Mesenchymal stem cell (in vitro differentiated cells and primary cell): ENCODE measurements at regions not wholly inside any gene's neighbourhood (a gene's known extent, or its start where the extent isn't known, plus 50 kb on each side); places are given as distances from the start of the nearest gene placed in this dataset.

Source experiments
- DNase-seq: peaks from one replicate; pipeline ENCODE4 v3.0.0-alpha.2; 2013
- H2AFZ ChIP-seq: one replicate; pipeline ENCODE4 v1.6.1; 2013; ENCODE audit warnings: low read depth, mild to moderate bottlenecking, control low read depth, inconsistent platforms, low read length, moderate library complexity
- H2AK5ac ChIP-seq: 2 replicates; pipeline ENCODE4 v1.6.1; 2013; ENCODE audit warnings: low read length, moderate library complexity, mild to moderate bottlenecking, inconsistent platforms; ENCODE audit not compliant: severe bottlenecking
- H2BK120ac ChIP-seq: one replicate; pipeline ENCODE4 v1.6.1; 2013; ENCODE audit warnings: low read depth, mild to moderate bottlenecking, inconsistent platforms, low read length, moderate library complexity
- H2BK12ac ChIP-seq, 2 experiments: one replicate each; pipeline ENCODE4 v1.6.1; 2013; ENCODE audit warnings: inconsistent platforms in 2 of 2, low read length in 2 of 2, mild to moderate bottlenecking in 2 of 2, moderate library complexity in 2 of 2, control low read depth in 1 of 2
- H2BK15ac ChIP-seq: one replicate; pipeline ENCODE4 v1.6.1; 2013; ENCODE audit warnings: mild to moderate bottlenecking, low read depth, inconsistent platforms; ENCODE audit not compliant: poor library complexity, severe bottlenecking
- H2BK5ac ChIP-seq: 2 replicates; pipeline ENCODE4 v1.6.1; 2013; ENCODE audit warnings: low read depth, mild to moderate bottlenecking, low read length, control low read depth, inconsistent platforms; ENCODE audit not compliant: poor library complexity, severe bottlenecking
- H3K14ac ChIP-seq, 2 experiments: one replicate each; pipeline ENCODE4 v1.6.1; 2013; ENCODE audit warnings: inconsistent platforms in 2 of 2, low read length in 2 of 2, control low read depth in 1 of 2, mild to moderate bottlenecking in 1 of 2, moderate library complexity in 1 of 2
- H3K18ac ChIP-seq, 2 experiments: one replicate each; pipeline ENCODE4 v1.6.1; 2013; ENCODE audit warnings: inconsistent platforms in 2 of 2, low read length in 2 of 2, control low read depth in 1 of 2, low read depth in 1 of 2, mild to moderate bottlenecking in 1 of 2
- H3K23ac ChIP-seq, 2 experiments: one replicate each; pipeline ENCODE4 v1.6.1; 2013; ENCODE audit warnings: inconsistent platforms in 2 of 2, low read length in 2 of 2, mild to moderate bottlenecking in 2 of 2, moderate library complexity in 2 of 2, control low read depth in 1 of 2
- H3K27ac ChIP-seq: 2 replicates; pipeline ENCODE4 v1.5.1; 2013; ENCODE audit warnings: mild to moderate bottlenecking, moderate library complexity, low read length, control low read depth, inconsistent platforms; ENCODE audit not compliant: poor library complexity, severe bottlenecking
- H3K27me3 ChIP-seq, 2 experiments: 2 replicates each; pipeline versions ENCODE4 v1.6.1 to v1.7.0; 2013; ENCODE audit warnings: low read length in 2 of 2, mild to moderate bottlenecking in 2 of 2, moderate library complexity in 2 of 2, control low read depth in 1 of 2, inconsistent platforms in 1 of 2; ENCODE audit not compliant: control insufficient read depth in 1 of 2, insufficient read depth in 1 of 2
- H3K36me3 ChIP-seq, 2 experiments: 2 replicates each; pipeline versions ENCODE4 v1.6.1 to v1.7.0; 2013; ENCODE audit warnings: low read length in 2 of 2, control low read depth in 1 of 2, inconsistent platforms in 1 of 2, low read depth in 1 of 2, mild to moderate bottlenecking in 1 of 2; ENCODE audit not compliant: insufficient read depth in 2 of 2, control insufficient read depth in 1 of 2
- H3K4ac ChIP-seq, 2 experiments: one replicate each; pipeline ENCODE4 v1.6.1; 2013; ENCODE audit warnings: inconsistent platforms in 2 of 2, low read length in 2 of 2, mild to moderate bottlenecking in 2 of 2, moderate library complexity in 2 of 2, control low read depth in 1 of 2, low read depth in 1 of 2
- H3K4me1 ChIP-seq: 2 replicates; pipeline ENCODE4 v1.6.1; 2013; ENCODE audit warnings: low read depth, low read length, control low read depth; ENCODE audit not compliant: control insufficient read depth, insufficient read depth
- H3K4me2 ChIP-seq: 2 replicates; pipeline ENCODE4 v1.6.1; 2013; ENCODE audit warnings: low read length, mild to moderate bottlenecking, inconsistent platforms; ENCODE audit not compliant: poor library complexity, severe bottlenecking
- H3K4me3 ChIP-seq, 2 experiments: 2 replicates each; pipeline versions ENCODE4 v1.5.1 to v1.7.0; 2013; ENCODE audit warnings: low read length in 2 of 2, mild to moderate bottlenecking in 2 of 2, control low read depth in 1 of 2, low read depth in 1 of 2; ENCODE audit not compliant: insufficient read depth in 1 of 2
- H3K79me1 ChIP-seq: replicated peaks from 2 replicates; pipeline ENCODE4 v1.6.1; 2013; ENCODE audit warnings: mild to moderate bottlenecking, control low read depth, low read length, inconsistent platforms; ENCODE audit not compliant: poor library complexity, severe bottlenecking
- H3K9ac ChIP-seq: 2 replicates; pipeline ENCODE4 v1.7.0; 2013; ENCODE audit warnings: mild to moderate bottlenecking, low read length, moderate library complexity
- H3K9me3 ChIP-seq: 2 replicates; pipeline ENCODE4 v1.7.0; 2013; ENCODE audit warnings: mild to moderate bottlenecking, low read length; ENCODE audit not compliant: control insufficient read depth
- H4K8ac ChIP-seq: one replicate; pipeline ENCODE4 v1.6.1; 2013; ENCODE audit warnings: inconsistent platforms, mild to moderate bottlenecking, low read length, moderate library complexity
- H4K91ac ChIP-seq: one replicate; pipeline ENCODE4 v1.6.1; 2013; ENCODE audit warnings: mild to moderate bottlenecking, low read length, inconsistent platforms
- WGBS: methylation state at CpG from one replicate; pipeline ENCODE4 v1.1.7; 2013; ENCODE audit warnings: mixed read lengths; 5-methylcytosine and 5-hydroxymethylcytosine counted together

DNA sequence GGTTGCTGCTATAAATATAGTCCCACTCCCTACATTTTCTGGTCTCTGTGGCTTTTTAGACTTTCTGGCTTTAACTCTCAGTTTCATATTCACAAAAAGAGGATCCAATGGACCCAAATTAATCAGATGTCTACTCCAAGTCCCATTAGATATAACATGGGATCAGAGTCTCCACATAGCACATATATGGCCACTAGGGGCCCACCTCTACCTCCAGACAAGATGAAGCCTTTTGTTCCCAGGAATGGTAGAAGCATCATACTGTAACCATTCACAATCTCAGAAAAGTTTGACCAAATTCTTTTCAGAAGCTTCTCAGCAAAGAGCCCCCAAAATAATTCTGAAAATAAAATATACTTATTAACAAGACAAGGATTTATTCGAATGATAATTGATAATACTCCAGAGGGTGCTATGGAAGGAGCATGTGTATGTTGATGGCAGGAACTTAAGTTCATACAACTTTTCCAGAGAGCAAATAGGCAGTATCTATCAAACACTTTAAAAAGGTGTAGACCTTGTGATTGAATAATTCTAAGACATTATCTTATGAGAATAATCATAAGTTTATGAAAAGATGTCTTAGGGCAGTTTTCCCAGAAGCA lies 382.3 kb upstream of the CRIM1 start:
- Histone ChIP-seq H4K91ac (no peak overlapping the region), H3K27me3 (no peaks in the 10 kb centered on the region), H2BK120ac (no peak overlapping the region), H3K18ac (no peak overlapping the region), H2BK15ac (no peak overlapping the region), H2AFZ (no peak overlapping the region), H3K79me1 (no peaks in the 10 kb centered on the region), H3K9me3 (no peaks in the 10 kb centered on the region), H3K23ac (no peak overlapping the region), H3K14ac (no peak overlapping the region), H3K4me2 (no peak overlapping the region), H3K27ac (no peak overlapping the region), H3K9ac (no peak overlapping the region), H3K4me3 (no peak overlapping the region), H2BK5ac (no peak overlapping the region), H2BK12ac (no peak overlapping the region), H3K4me1 (no peaks in the 10 kb centered on the region), H3K4ac (no peak overlapping the region), H4K8ac (no peak overlapping the region), H2AK5ac (no peak overlapping the region), H3K36me3 (no peaks in the 10 kb centered on the region)
- no CpG with 5 or more reads among the region's 1 CpG for WGBS
- peak; percentile 24 for DNase-seq

DNA sequence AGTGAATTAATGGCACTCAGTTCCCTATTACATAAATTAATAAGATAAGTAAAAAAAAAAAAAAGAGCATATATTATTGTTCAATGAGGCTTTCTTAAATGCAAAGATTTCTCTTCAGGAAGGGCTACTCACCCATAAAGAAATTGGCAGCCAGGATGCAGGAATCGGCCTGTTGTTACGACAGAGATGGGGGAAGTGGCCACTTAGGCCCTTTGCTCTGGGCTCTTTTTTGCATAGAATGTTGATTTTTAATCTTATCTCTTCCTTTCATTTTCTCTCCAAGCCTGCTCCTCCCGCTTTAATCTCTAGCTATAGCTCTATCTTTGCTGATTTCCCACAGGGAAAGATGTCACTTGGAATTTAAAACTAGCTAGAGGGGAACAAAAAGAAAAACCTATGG lies 391.8 kb upstream of the CRIM1 start:
- peaks cover 26% of the 10 kb centered on the region for H3K9me3 ChIP-seq
- no peaks in the 10 kb centered on the region for H3K27me3 ChIP-seq
- H2AK5ac ChIP-seq: no peak overlapping the region
- no peak overlapping the region for H2BK15ac ChIP-seq
- H2BK120ac ChIP-seq: no peak overlapping the region
- no peak overlapping the region for H3K4ac ChIP-seq
- no peak overlapping the region for H3K4me3 ChIP-seq
- H4K8ac ChIP-seq: no peak overlapping the region
- peak; percentile 65 for DNase-seq
- no peak overlapping the region for H3K14ac ChIP-seq
- no peak overlapping the region for H2BK5ac ChIP-seq
- no peak overlapping the region for H3K27ac ChIP-seq
- no peaks in the 10 kb centered on the region for H3K79me1 ChIP-seq
- no peak overlapping the region for H3K18ac ChIP-seq
- H4K91ac ChIP-seq: no peak overlapping the region
- no peak overlapping the region for H3K9ac ChIP-seq
- H3K36me3 ChIP-seq: no peaks in the 10 kb centered on the region
- peak overlapping the region; percentile 14 for H2AFZ ChIP-seq
- no peak overlapping the region for H3K23ac ChIP-seq
- no peaks in the 10 kb centered on the region for H3K4me1 ChIP-seq
- H3K4me2 ChIP-seq: no peak overlapping the region
- no peak overlapping the region for H2BK12ac ChIP-seq
- no CpG with 5 or more reads among the region's 3 CpGs for WGBS

DNA sequence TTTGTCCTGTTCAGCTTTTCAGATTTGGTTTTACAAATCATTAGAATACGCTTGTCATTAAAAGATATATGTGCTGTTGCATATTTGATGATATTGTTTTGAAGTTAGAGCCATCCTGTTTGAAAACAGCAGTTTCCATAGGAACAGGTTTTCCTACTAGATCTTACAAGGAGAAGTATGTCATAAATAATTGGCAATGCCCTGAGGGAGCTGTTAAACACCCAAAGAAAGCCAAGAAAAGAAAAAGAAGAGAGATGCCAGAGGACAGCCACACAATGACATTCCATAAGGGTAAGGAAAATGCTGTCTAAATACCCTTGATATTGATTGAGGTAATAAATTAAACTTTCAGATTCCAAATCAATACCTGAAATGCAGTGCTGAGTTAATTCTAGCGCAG lies 392.2 kb upstream of the CRIM1 start:
- H3K23ac ChIP-seq: no peak overlapping the region
- no peak overlapping the region for H3K4me2 ChIP-seq
- no peak overlapping the region for H4K91ac ChIP-seq
- no peaks in the 10 kb centered on the region for H3K79me1 ChIP-seq
- no peak overlapping the region for H2BK15ac ChIP-seq
- no peak overlapping the region for H2AK5ac ChIP-seq
- no peak overlapping the region for H2BK5ac ChIP-seq
- H2AFZ ChIP-seq: no peak overlapping the region
- DNase-seq: no peak
- H2BK120ac ChIP-seq: no peak overlapping the region
- H3K4ac ChIP-seq: no peak overlapping the region
- no peak overlapping the region for H3K4me3 ChIP-seq
- no peak overlapping the region for H3K9ac ChIP-seq
- H4K8ac ChIP-seq: no peak overlapping the region
- peaks cover 26% of the 10 kb centered on the region for H3K9me3 ChIP-seq
- H3K4me1 ChIP-seq: no peaks in the 10 kb centered on the region
- no peak overlapping the region for H3K27ac ChIP-seq
- H3K18ac ChIP-seq: no peak overlapping the region
- H3K27me3 ChIP-seq: no peaks in the 10 kb centered on the region
- no peak overlapping the region for H2BK12ac ChIP-seq
- H3K14ac ChIP-seq: no peak overlapping the region
- 100% methylated on average over 1 of the region's 2 CpGs for WGBS
- no peaks in the 10 kb centered on the region for H3K36me3 ChIP-seq

DNA sequence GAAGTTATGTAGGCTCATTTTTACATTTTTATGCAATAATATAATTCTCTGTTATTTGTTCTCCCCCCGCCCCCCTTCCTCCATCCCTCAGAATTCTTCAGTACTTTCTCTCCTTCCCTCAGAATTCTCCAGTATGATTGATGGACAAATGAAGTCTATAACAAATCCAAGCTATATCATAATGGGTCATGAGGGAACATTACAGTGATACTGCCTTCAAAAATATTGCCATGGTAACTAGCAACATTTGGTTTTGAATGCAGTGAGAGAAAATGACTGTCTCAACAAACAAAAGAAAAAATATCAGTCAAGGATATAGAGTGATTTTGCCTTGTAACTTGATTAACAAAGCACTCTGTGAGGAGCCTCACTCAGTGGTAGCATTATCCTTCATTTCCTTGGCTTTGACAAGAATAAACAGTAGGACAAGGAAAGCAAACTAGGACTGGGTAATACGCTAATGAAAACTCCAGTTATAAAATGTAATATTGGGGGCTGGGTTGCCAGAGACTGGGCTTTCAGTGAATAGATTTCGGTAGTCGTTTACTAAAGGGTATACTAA lies 392.9 kb upstream of the CRIM1 start:
- no peak overlapping the region for H3K9ac ChIP-seq
- H4K8ac ChIP-seq: no peak overlapping the region
- H2BK5ac ChIP-seq: no peak overlapping the region
- no peak for DNase-seq
- H3K27me3 ChIP-seq: no peaks in the 10 kb centered on the region
- no peak overlapping the region for H3K4me2 ChIP-seq
- H3K18ac ChIP-seq: no peak overlapping the region
- H2BK120ac ChIP-seq: no peak overlapping the region
- H3K9me3 ChIP-seq: peaks cover 26% of the 10 kb centered on the region
- no peak overlapping the region for H2AFZ ChIP-seq
- H3K4ac ChIP-seq: no peak overlapping the region
- 100% methylated on average over 3 of the region's 4 CpGs for WGBS
- H3K4me1 ChIP-seq: no peaks in the 10 kb centered on the region
- H4K91ac ChIP-seq: no peak overlapping the region
- no peak overlapping the region for H3K14ac ChIP-seq
- no peak overlapping the region for H2AK5ac ChIP-seq
- H3K4me3 ChIP-seq: no peak overlapping the region
- H3K23ac ChIP-seq: no peak overlapping the region
- H3K36me3 ChIP-seq: no peaks in the 10 kb centered on the region
- H2BK15ac ChIP-seq: no peak overlapping the region
- H2BK12ac ChIP-seq: no peak overlapping the region
- H3K27ac ChIP-seq: no peak overlapping the region
- H3K79me1 ChIP-seq: no peaks in the 10 kb centered on the region
